B cell (primary cell): ENCODE measurements at regions not wholly inside any gene's neighbourhood (a gene's known extent, or its start where the extent isn't known, plus 50 kb on each side); places are given as distances from the start of the nearest gene placed in this dataset.

Experiments used
- ATAC-seq: fragments of 200-7000 bp; cut with Tn5 transposase; one replicate; pipeline ENCODE4 v1.10.0; 2021; ENCODE audit warnings: low read depth, mild to moderate bottlenecking, moderate number of reproducible peaks, moderate library complexity
- CTCF ChIA-PET: fragments of 350-600 bp; sonication (Branson Sonifier 250); formaldehyde crosslinking; loops from one replicate; lab custom pipeline; 2021; ENCODE audit warnings: antibody characterized with exemption, inconsistent platforms; lab: Charles Lee
- POLR2A ChIA-PET: fragments of 350-600 bp; sonication (Branson Sonifier 250); formaldehyde crosslinking; loops from one replicate; lab custom pipeline; 2021; ENCODE audit warnings: antibody characterized with exemption; lab: Charles Lee
- DNase-seq: peaks from one replicate; pipeline ENCODE4 v3.0.0; 2013
- H2AFZ ChIP-seq: 2 replicates; pipeline ENCODE4 v1.6.1; 2012; ENCODE audit warnings: mild to moderate bottlenecking, low read depth, low read length; ENCODE audit not compliant: insufficient read depth, poor library complexity, severe bottlenecking
- H3K27ac ChIP-seq, 2 donors: 1 replicate in 1 of 2; 2 replicates in 1 of 2; pipeline ENCODE4 v1.5.1; 2012 to 2013; ENCODE audit warnings: low read length in 2 of 2, mild to moderate bottlenecking in 2 of 2, moderate library complexity in 1 of 2
- H3K27me3 ChIP-seq, 4 experiments: fragments of 200-600 bp in 1 of 4; sonication (generic) in 1 of 4; replicated peaks in 1 of 4; 1 replicate in 2 of 4; 2 replicates in 2 of 4; pipeline versions ENCODE4 v1.6.1 to v1.7.0; 2013 to 2016; ENCODE audit warnings: low read length in 3 of 4, mild to moderate bottlenecking in 2 of 4, mixed read lengths in 1 of 4, moderate library complexity in 1 of 4; ENCODE audit not compliant: insufficient read depth in 4 of 4, control insufficient read depth in 3 of 4; ENCODE audit errors: control extremely low read depth in 1 of 4
- H3K36me3 ChIP-seq, 2 experiments: replicated peaks in 1 of 2; 1 replicate in 1 of 2; 2 replicates in 1 of 2; pipeline versions ENCODE4 v1.6.1 to v1.7.1; 2013; ENCODE audit warnings: low read length in 1 of 2; ENCODE audit not compliant: insufficient read depth in 2 of 2, control insufficient read depth in 1 of 2; ENCODE audit errors: control extremely low read depth in 1 of 2, extremely low read depth in 1 of 2
- H3K4me1 ChIP-seq, 2 donors: fragments of 200-600 bp in 1 of 2; sonication (generic) in 1 of 2; 1 replicate in 1 of 2; 2 replicates in 1 of 2; pipeline versions ENCODE4 v1.5.1 to v1.6.1; 2013 to 2017; ENCODE audit warnings: low read length in 2 of 2; ENCODE audit not compliant: control insufficient read depth in 2 of 2, insufficient read depth in 2 of 2
- H3K4me2 ChIP-seq: replicated peaks from 2 replicates; pipeline ENCODE3; 2012; ENCODE audit warnings: mild to moderate bottlenecking, low read depth, low read length; ENCODE audit not compliant: poor library complexity, severe bottlenecking
- H3K4me3 ChIP-seq, 5 experiments: fragments of 200-600 bp in 1 of 5; sonication (generic) in 1 of 5; 1 replicate in 3 of 5; 2 replicates in 2 of 5; pipeline versions ENCODE4 v1.5.1 to v1.7.0; 2011 to 2016; ENCODE audit warnings: low read length in 4 of 5, mild to moderate bottlenecking in 4 of 5, low read depth in 2 of 5, control low read depth in 1 of 5, moderate library complexity in 1 of 5; ENCODE audit not compliant: insufficient read depth in 1 of 5; ENCODE audit errors: control extremely low read depth in 1 of 5, extremely low read depth in 1 of 5
- H3K79me2 ChIP-seq: fragments of 200-600 bp; sonication (generic); one replicate; pipeline ENCODE4 v1.6.0; 2016; ENCODE audit warnings: low read length; ENCODE audit not compliant: control insufficient read depth, insufficient read depth
- H3K9ac ChIP-seq: fragments of 200-600 bp; sonication (generic); 2 replicates; pipeline ENCODE4 v1.6.1; 2017; ENCODE audit warnings: mild to moderate bottlenecking, low read length, moderate library complexity
- H3K9me3 ChIP-seq, 3 donors: one replicate each; pipeline versions ENCODE4 v1.6.1 to v1.7.1; 2013; ENCODE audit warnings: low read length in 2 of 3; ENCODE audit not compliant: control insufficient read depth in 2 of 3, insufficient read depth in 1 of 3; ENCODE audit errors: control extremely low read depth in 1 of 3
- H4K20me1 ChIP-seq: 2 replicates; pipeline ENCODE4 v1.6.0; 2012; ENCODE audit warnings: mild to moderate bottlenecking, low read length; ENCODE audit not compliant: insufficient read depth, control insufficient read depth, poor library complexity, severe bottlenecking
- H3K27ac Mint-ChIP-seq: one replicate; pipeline ENCODE4 v1.8.0; 2021; ENCODE audit warnings: mixed read lengths
- H3K27me3 Mint-ChIP-seq: one replicate; pipeline ENCODE4 v1.8.0; 2021; ENCODE audit warnings: mixed read lengths
- H3K4me1 Mint-ChIP-seq: one replicate; pipeline ENCODE4 v1.8.0; 2021; ENCODE audit warnings: mixed read lengths
- H3K4me3 Mint-ChIP-seq: one replicate; pipeline ENCODE4 v1.8.0; 2021; ENCODE audit warnings: mixed read lengths
- H3K9me3 Mint-ChIP-seq: one replicate; pipeline ENCODE4 v1.8.0; 2022; ENCODE audit warnings: mixed read lengths; ENCODE audit not compliant: insufficient read depth
- EZH2 ChIP-seq: IDR thresholded peaks from 2 replicates; pipeline ENCODE4 v1.6.1; 2012; ENCODE audit warnings: borderline replicate concordance, low read depth, mild to moderate bottlenecking, moderate library complexity, low read length; ENCODE audit not compliant: insufficient read depth, poor library complexity, severe bottlenecking
- WGBS: methylation state at CpG from one replicate; pipeline ENCODE4 v1.1.5; 2013; ENCODE audit warnings: missing lambda C conversion rate; ENCODE audit not compliant: insufficient coverage; 5-methylcytosine and 5-hydroxymethylcytosine counted together
- intact Hi-C: fragments of 100-400 bp; cut with micrococcal nuclease; formaldehyde crosslinking; loops from one replicate; pipeline ENCODE4 v1.10.0; 2022
- TF ChIP-seq, protein P1 (sequence below): fragments of 200-600 bp; IDR thresholded peaks from one replicate; pipeline ENCODE4 v1.8.0; 2022; ENCODE audit warnings: antibody characterized with exemption, mild to moderate bottlenecking

DNA sequence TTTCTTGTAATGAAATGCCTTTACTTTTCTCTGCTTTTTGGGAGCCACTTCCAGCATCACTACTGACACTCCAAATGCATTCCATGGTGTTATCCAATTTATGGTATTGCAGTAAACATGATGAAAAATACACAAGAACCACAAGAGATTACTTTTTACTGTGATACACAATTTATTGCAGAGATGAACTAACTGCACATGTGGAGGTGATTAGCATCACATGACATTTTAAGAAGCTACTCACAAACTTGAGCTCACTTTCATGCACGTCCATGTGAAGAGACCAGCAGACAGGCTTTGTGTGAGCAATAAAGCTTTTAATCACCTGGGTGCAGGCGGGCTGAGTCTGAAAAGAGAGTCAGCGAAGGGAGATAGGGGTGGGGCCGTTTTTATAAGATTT is 780.5 kb upstream of the GOT2 start:
- Histone ChIP-seq H3K4me1 (no peaks in the 10 kb centered on the region), H3K4me2 (no peak overlapping the region), H3K27ac (no peak overlapping the region), H4K20me1 (no peaks in the 10 kb centered on the region), H3K27me3 (no peaks in the 10 kb centered on the region), H3K9me3 (peaks cover 0 to 3% (median 0%) of the 10 kb centered on the region in 3 donors), H3K79me2 (no peaks in the 10 kb centered on the region), H3K9ac (no peak overlapping the region), H3K36me3 (no peaks in the 10 kb centered on the region), H3K4me3 (no peak overlapping the region), H2AFZ (no peak overlapping the region)
- no peak for ATAC-seq
- TF ChIP-seq, protein P1, sequence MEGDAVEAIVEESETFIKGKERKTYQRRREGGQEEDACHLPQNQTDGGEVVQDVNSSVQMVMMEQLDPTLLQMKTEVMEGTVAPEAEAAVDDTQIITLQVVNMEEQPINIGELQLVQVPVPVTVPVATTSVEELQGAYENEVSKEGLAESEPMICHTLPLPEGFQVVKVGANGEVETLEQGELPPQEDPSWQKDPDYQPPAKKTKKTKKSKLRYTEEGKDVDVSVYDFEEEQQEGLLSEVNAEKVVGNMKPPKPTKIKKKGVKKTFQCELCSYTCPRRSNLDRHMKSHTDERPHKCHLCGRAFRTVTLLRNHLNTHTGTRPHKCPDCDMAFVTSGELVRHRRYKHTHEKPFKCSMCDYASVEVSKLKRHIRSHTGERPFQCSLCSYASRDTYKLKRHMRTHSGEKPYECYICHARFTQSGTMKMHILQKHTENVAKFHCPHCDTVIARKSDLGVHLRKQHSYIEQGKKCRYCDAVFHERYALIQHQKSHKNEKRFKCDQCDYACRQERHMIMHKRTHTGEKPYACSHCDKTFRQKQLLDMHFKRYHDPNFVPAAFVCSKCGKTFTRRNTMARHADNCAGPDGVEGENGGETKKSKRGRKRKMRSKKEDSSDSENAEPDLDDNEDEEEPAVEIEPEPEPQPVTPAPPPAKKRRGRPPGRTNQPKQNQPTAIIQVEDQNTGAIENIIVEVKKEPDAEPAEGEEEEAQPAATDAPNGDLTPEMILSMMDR = no peak
- no peak for TF ChIP-seq EZH2
- ChIA-PET CTCF (no interaction called here), POLR2A (no interaction called here)
- intact Hi-C loops = no loop called here
- H3K27me3 Mint-ChIP-seq = no peaks in the 10 kb centered on the region
- H3K4me1 Mint-ChIP-seq = no peaks in the 10 kb centered on the region
- no peak overlapping the region for H3K27ac Mint-ChIP-seq
- no CpG with 5 or more reads among the region's 4 CpGs for WGBS
- no peak overlapping the region for H3K4me3 Mint-ChIP-seq
- no peak for DNase-seq
- peaks cover 15% of the 10 kb centered on the region for H3K9me3 Mint-ChIP-seq

DNA sequence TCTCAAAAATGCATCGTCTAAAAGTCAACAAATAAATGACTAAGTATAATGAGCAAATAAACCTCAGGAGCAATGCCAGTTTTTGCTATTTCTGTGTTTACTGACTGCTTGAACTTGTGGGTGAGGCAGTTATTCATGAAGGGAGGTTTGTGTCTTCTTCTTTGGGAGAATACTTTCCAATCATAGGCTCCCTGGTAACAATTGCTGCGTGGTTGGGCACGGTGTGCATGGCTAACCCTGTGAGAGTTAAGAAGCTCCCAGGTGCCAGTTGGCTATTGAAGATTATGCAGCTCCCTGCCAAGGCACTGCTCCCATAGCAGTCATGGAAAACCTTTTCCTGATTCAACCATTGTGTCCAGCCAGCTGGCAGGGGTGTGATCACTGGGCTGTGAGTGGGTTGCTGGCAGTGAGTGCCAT is 775.9 kb upstream of the GOT2 start:
- no peak overlapping the region for H3K27ac ChIP-seq
- WGBS = 88% methylated on average over 2 of the region's 3 CpGs
- H3K4me2 ChIP-seq = no peak overlapping the region
- Mint-ChIP-seq H3K4me3 (no peak overlapping the region), H3K9me3 (peaks cover 5% of the 10 kb centered on the region), H3K27me3 (no peaks in the 10 kb centered on the region), H3K27ac (no peak overlapping the region), H3K4me1 (no peaks in the 10 kb centered on the region)
- H3K9ac ChIP-seq = no peak overlapping the region
- no peak overlapping the region for H2AFZ ChIP-seq
- no peaks in the 10 kb centered on the region for H3K27me3 ChIP-seq
- TF ChIP-seq EZH2 = no peak
- TF ChIP-seq, protein P1 = no peak
- H3K9me3 ChIP-seq = peaks cover 0 to 3% (median 0%) of the 10 kb centered on the region in 3 donors
- intact Hi-C loops = no loop called here
- H4K20me1 ChIP-seq = no peaks in the 10 kb centered on the region
- no peaks in the 10 kb centered on the region for H3K4me1 ChIP-seq
- H3K36me3 ChIP-seq = no peaks in the 10 kb centered on the region
- DNase-seq (no peak), ATAC-seq (no peak)
- CTCF ChIA-PET = no interaction called here
- POLR2A ChIA-PET = no interaction called here
- H3K79me2 ChIP-seq = no peaks in the 10 kb centered on the region
- no peak overlapping the region for H3K4me3 ChIP-seq
